ENCODE measurements at regions not wholly inside any gene's neighbourhood (a gene's known extent, or its start where the extent isn't known, plus 50 kb on each side); places are given as distances from the start of the nearest gene placed in this dataset.

GRCh38 chr2:14937336-14937735, 304.8 kb downstream of the LRATD1 start:
- TF ChIP-seq CTCF (IDR thresholded peaks at IDR 0.05; ENCODE audit: borderline replicate concordance, control extremely low read depth, extremely low read depth, insufficient read depth, missing control alignments) = no peak
- in situ Hi-C loops (cut with MboI; ENCODE audit: low sequenced_read_pairs, unreplicated experiment) = no loop called here
- DNase-seq (ENCODE audit: low spot score) = no peak

- in situ Hi-C loops (cut with MboI; ENCODE audit: low sequenced_read_pairs, unreplicated experiment) = no loop called here
- no peak for DNase-seq (ENCODE audit: low spot score)
- TF ChIP-seq CTCF (IDR thresholded peaks at IDR 0.05; ENCODE audit: borderline replicate concordance, control extremely low read depth, extremely low read depth, insufficient read depth, missing control alignments) = no peak
These were observed 308.7 kb downstream of the LRATD1 start for GRCh38 chr2:14941151-14941631.

- TF ChIP-seq CTCF (IDR thresholded peaks at IDR 0.05; ENCODE audit: borderline replicate concordance, control extremely low read depth, extremely low read depth, insufficient read depth, missing control alignments) = no peak
- in situ Hi-C loops (cut with MboI; ENCODE audit: low sequenced_read_pairs, unreplicated experiment) = no loop called here
- DNase-seq (ENCODE audit: low spot score) = no peak
These were observed 310.5 kb downstream of the LRATD1 start for GRCh38 chr2:14942987-14943386.

GRCh38 chr2:14944562-14945346, 312.2 kb downstream of the LRATD1 start:
- TF ChIP-seq CTCF (IDR thresholded peaks at IDR 0.05; ENCODE audit: borderline replicate concordance, control extremely low read depth, extremely low read depth, insufficient read depth, missing control alignments) = no peak
- in situ Hi-C loops (cut with MboI; ENCODE audit: low sequenced_read_pairs, unreplicated experiment) = no loop called here
- no peak for DNase-seq (ENCODE audit: low spot score)

GRCh38 chr2:14951569-14952285, 319.2 kb downstream of the LRATD1 start:
- in situ Hi-C loops (cut with MboI; ENCODE audit: low sequenced_read_pairs, unreplicated experiment) = no loop called here
- no peak for TF ChIP-seq CTCF (IDR thresholded peaks at IDR 0.05; ENCODE audit: borderline replicate concordance, control extremely low read depth, extremely low read depth, insufficient read depth, missing control alignments)
- DNase-seq (ENCODE audit: low spot score) = no peak

GRCh38 chr2:14952400-14952963, 320.0 kb downstream of the LRATD1 start:
- no peak for DNase-seq (ENCODE audit: low spot score)
- in situ Hi-C loops (cut with MboI; ENCODE audit: low sequenced_read_pairs, unreplicated experiment) = no loop called here
- TF ChIP-seq CTCF (IDR thresholded peaks at IDR 0.05; ENCODE audit: borderline replicate concordance, control extremely low read depth, extremely low read depth, insufficient read depth, missing control alignments) = no peak
